ENCODE measurements at regions not wholly inside any gene's neighbourhood (a gene's known extent, or its start where the extent isn't known, plus 50 kb on each side); places are given as distances from the start of the nearest gene placed in this dataset.

GRCh38 chr7:156309016-156309620, 331.5 kb upstream of the RNF32 start:
- in situ Hi-C loops (cut with HindIII; ENCODE audit: low pct_unique_long_range_greater_than_20kb, low sequenced_read_pairs), result no loop called here
- Histone ChIP-seq H3K4me1 (ENCODE audit: control insufficient read depth, insufficient read depth, low read length) (no peaks in the 10 kb centered on the region), H3K27ac (ENCODE audit: low read length) (no peak overlapping the region), H3K9me3 (ENCODE audit: control insufficient read depth, insufficient read depth, low read depth, low read length) (no peaks in the 10 kb centered on the region), H3K4me3 (ENCODE audit: low read depth in 2 of 2, low read length in 2 of 2) (no peak overlapping the region), H3K27me3 (ENCODE audit: control insufficient read depth, insufficient read depth, low read length) (no peaks in the 10 kb centered on the region; the same call in 1 of the 2 replicates), H3K36me3 (ENCODE audit: control insufficient read depth, insufficient read depth, low read length) (no peaks in the 10 kb centered on the region)
- DNase-seq (ENCODE audit: low read depth, low spot score), result no peak
- no peak for TF ChIP-seq POLR2AphosphoS5 (IDR thresholded peaks at IDR 0.05; ENCODE audit: low read depth, low read length)
- no peak for TF ChIP-seq CTCF (IDR thresholded peaks at IDR 0.05)
- TF ChIP-seq SIN3A (IDR thresholded peaks at IDR 0.05; ENCODE audit: borderline replicate concordance, insufficient read depth, low read depth, low read length), result no peak
- TF ChIP-seq REST (IDR thresholded peaks at IDR 0.05; ENCODE audit: insufficient read depth in 1 of 2, low read depth in 2 of 2, low read length in 1 of 2), result no peak
- no peak for TF ChIP-seq TCF7L2 (IDR thresholded peaks at IDR 0.05; ENCODE audit: low read depth, low read length)
- intact Hi-C loops (cut with micrococcal nuclease; ENCODE audit: unreplicated experiment), result no loop called here
- ChIA-PET CTCF (no interaction called here), POLR2A (no interaction called here)
- no TSS peak for BruUV-seq (replicated peaks)
- ATAC-seq, result no peak

GRCh38 chr7:156307193-156307592, 333.4 kb upstream of the RNF32 start:
- no TSS peak for BruUV-seq (replicated peaks)
- in situ Hi-C loops (cut with HindIII; ENCODE audit: low pct_unique_long_range_greater_than_20kb, low sequenced_read_pairs), result no loop called here
- Histone ChIP-seq H3K9me3 (ENCODE audit: control insufficient read depth, insufficient read depth, low read depth, low read length) (no peaks in the 10 kb centered on the region), H3K36me3 (ENCODE audit: control insufficient read depth, insufficient read depth, low read length) (no peaks in the 10 kb centered on the region), H3K27me3 (ENCODE audit: control insufficient read depth, insufficient read depth, low read length) (no peaks in the 10 kb centered on the region), H3K27ac (ENCODE audit: low read length) (no peak overlapping the region), H3K4me1 (ENCODE audit: control insufficient read depth, insufficient read depth, low read length) (no peaks in the 10 kb centered on the region), H3K4me3 (ENCODE audit: low read depth in 2 of 2, low read length in 2 of 2) (no peak overlapping the region)
- ATAC-seq, result no peak
- ChIA-PET CTCF (no interaction called here), POLR2A (no interaction called here)
- TF ChIP-seq CTCF (IDR thresholded peaks at IDR 0.05), result no peak
- no peak for TF ChIP-seq TCF7L2 (IDR thresholded peaks at IDR 0.05; ENCODE audit: low read depth, low read length)
- no peak for TF ChIP-seq REST (IDR thresholded peaks at IDR 0.05; ENCODE audit: insufficient read depth in 1 of 2, low read depth in 2 of 2, low read length in 1 of 2)
- no peak for TF ChIP-seq SIN3A (IDR thresholded peaks at IDR 0.05; ENCODE audit: borderline replicate concordance, insufficient read depth, low read depth, low read length)
- TF ChIP-seq POLR2AphosphoS5 (IDR thresholded peaks at IDR 0.05; ENCODE audit: low read depth, low read length), result no peak
- intact Hi-C loops (cut with micrococcal nuclease; ENCODE audit: unreplicated experiment), result no loop called here
- DNase-seq (ENCODE audit: low read depth, low spot score), result no peak

Data from Panc1 (cell line).